ENCODE measurements at regions not wholly inside any gene's neighbourhood (a gene's known extent, or its start where the extent isn't known, plus 50 kb on each side); places are given as distances from the start of the nearest gene placed in this dataset.

DNA sequence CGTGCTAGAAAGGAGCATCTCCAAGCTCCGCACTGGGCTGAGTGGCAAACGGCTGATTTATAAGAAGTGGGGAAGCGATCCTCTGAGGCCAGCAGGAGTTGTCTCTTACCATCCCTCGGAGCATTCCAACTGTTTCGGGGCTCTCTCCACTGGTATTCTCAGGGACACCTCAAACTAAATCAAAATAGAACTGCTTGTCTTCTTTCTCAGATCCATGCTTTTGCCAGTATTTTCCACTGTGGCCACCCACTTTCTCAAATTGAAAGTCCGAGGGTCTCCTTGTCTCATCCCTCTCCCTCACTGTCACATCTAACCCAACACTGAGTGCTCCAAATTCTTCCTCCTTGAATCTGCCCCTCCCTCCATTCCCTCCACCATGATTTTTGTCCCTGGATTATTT is 83.2 kb upstream of the LEP start:
- TF ChIP-seq, protein P1, sequence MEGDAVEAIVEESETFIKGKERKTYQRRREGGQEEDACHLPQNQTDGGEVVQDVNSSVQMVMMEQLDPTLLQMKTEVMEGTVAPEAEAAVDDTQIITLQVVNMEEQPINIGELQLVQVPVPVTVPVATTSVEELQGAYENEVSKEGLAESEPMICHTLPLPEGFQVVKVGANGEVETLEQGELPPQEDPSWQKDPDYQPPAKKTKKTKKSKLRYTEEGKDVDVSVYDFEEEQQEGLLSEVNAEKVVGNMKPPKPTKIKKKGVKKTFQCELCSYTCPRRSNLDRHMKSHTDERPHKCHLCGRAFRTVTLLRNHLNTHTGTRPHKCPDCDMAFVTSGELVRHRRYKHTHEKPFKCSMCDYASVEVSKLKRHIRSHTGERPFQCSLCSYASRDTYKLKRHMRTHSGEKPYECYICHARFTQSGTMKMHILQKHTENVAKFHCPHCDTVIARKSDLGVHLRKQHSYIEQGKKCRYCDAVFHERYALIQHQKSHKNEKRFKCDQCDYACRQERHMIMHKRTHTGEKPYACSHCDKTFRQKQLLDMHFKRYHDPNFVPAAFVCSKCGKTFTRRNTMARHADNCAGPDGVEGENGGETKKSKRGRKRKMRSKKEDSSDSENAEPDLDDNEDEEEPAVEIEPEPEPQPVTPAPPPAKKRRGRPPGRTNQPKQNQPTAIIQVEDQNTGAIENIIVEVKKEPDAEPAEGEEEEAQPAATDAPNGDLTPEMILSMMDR (IDR thresholded peaks at IDR 0.05; ENCODE audit: extremely low read depth in 1 of 2, insufficient read depth in 1 of 2, low read depth in 1 of 2, low read length in 2 of 2) = no peak
- TF ChIP-seq EZH2 (IDR thresholded peaks at IDR 0.05; ENCODE audit: borderline replicate concordance, low read depth, low read length, severe bottlenecking) (no peak), POLR2A (IDR thresholded peaks at IDR 0.05; ENCODE audit: low read depth, low read length) (no peak)
